Fibroblast of pulmonary artery (primary cell): ENCODE measurements at regions not wholly inside any gene's neighbourhood (a gene's known extent, or its start where the extent isn't known, plus 50 kb on each side); places are given as distances from the start of the nearest gene placed in this dataset.
"Not testable (repeated sequence)": the region's sequence is repeated elsewhere in the genome, so short reads cannot be mapped to it uniquely, and the experiment has no call there.

Source experiments
- DNase-seq: peaks from one replicate; pipeline ENCODE4 v3.0.0-alpha.2; 2010; ENCODE audit warnings: low read depth
- H3K4me3 ChIP-seq: replicated peaks from 2 replicates; pipeline ENCODE4 v1.5.1; 2011; ENCODE audit warnings: low read depth, mild to moderate bottlenecking, control low read depth, low read length, moderate library complexity

DNA sequence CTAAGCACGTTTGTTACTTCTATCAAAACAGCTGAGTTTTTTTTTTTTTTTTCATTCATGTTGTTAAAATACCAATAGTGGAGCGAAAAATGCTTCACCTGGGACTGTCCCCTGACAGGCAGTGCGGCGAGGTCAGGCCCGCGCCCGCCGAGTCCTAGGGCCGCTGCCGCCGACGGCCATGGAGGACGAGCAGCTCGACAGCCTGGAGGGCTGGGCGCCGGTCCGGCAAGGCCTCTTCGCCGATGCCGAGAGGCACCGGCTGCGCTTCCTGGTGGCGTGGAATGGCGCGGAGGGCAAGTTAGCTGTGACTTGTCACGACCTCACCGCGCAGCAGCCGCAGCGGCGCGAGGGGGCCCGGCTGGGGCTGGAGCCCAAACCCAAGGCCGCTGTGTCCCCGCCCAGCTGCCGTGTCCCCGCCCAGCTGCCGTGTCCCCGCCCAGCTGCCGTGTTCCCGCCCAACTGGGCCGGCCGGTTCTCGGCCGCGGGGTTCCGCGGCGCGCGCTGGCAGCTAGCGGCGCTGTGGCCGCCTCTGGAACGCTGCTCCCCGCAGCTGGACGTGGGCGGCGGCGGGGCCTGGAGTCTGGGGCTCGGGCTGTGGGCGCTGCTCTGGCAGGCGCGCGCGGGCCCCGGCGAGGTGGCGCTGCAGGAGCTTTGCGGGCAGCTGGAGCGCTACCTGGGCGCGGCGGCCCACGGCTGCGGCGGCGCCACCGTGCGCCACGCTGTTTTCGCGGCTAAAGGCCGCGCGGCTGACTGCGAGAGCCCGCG lies 56.7 kb upstream of the GOLGA8R start:
- H3K4me3 ChIP-seq, DNase-seq: not testable (repeated sequence)

DNA sequence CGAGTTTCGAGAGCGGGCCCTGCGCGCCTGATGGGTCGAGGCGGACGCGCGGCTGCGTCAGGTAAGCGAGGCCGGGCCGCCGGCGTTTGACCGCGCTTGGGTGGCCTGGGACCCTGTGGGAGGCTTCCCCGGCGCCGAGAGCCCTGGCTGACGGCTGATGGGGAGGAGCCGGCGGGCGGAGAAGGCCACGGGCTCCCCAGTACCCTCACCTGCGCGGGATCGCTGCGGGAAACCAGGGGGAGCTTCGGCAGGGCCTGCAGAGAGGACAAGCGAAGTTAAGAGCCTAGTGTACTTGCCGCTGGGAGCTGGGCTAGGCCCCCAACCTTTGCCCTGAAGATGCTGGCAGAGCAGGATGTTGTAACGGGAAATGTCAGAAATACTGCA lies 57.3 kb upstream of the GOLGA8R start:
- DNase-seq, H3K4me3 ChIP-seq: not testable (repeated sequence)

DNA sequence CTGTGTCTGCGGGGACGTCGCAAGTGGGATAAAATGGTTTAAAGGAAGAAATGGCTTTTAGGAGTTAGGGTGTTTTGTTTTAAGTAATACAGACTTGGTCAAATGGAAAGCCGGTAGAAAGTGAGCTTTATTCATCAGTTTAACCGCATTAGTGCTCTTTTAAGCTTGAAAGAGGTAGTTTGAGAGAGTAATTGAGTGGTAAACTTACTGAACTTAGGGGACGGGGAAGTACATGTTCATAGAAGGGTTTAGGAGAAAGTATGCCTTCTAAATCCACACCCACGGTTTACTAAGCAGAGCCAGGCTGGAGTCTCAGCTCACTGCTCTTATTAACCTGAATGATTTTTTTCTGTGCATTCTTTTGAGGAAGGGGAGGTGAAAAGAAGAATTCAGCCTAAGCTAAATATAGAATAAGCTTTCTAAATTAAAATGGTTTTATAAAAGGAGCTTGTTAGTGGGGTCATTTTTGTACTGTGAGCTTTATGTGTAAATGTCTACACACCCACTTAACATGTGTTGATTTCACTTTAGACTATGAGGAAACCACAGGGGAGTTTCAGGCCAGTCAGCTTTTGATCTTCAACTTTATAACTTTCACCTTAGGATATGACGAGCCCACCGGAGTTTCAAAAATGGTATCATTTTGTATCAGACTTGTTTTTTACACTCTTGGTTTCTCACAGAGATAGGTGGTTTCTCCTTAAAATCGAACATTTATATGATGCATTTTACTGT lies 57.9 kb upstream of the GOLGA8R start:
- not testable (repeated sequence) for H3K4me3 ChIP-seq, DNase-seq

DNA sequence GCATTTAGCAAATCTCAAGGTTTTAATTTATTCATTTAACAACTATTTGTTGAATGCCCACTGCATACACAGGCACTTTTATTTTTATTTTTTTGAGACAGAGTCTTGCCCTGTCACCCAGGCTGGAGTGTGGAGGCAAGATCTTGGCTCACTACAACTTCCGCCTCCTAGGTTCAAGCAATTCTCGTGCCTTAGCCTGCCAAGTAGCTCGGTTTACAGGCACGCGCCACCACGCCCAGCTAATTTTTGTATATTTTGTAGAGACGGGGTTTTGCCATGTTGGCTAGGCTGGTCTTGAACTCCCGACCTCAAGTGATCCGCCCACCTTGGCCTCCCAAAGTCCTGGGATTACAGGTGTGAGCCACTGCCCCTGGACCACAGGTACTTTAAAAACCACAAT lies 67.0 kb upstream of the GOLGA8Q start:
- DNase-seq, result peak; percentile 26
- not testable (repeated sequence) for H3K4me3 ChIP-seq

DNA sequence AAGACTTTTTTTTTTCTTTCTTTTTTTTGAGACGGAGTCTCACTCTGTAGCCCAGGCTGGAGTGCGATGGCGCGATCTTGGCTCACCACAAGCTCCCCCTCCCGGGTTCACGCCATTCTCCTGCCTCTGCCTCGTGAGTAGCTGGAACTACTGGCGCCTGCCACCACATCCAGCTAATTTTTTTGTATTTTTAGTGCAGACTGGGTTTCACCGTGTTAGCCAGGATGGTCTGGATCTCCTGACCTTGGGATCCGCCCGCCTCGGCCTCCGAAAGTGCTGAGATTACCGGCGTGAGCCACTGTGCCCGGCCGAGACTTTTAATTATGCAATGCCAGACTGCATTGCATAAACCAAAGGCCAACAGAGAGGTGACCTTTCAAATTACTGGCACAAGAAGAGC lies 62.6 kb upstream of the GOLGA8Q start:
- not testable (repeated sequence) for H3K4me3 ChIP-seq

DNA sequence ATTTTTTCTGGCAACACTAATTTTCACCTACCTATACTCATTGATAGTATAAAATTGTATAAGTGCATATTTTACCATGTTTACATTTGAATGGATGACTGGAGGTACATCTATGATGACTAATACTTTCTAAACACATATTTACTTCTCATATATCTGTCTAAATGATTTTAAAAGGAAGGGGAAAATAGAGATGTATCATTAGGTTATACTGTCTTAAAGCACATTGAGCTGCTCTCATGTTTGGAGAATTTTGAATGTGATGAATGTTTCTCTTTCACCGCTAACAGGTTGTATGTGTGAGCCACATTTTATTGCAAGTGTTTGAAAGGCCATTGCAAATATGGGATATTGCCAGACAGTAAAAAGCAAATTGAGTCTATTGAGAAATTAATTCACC lies 61.5 kb upstream of the GOLGA8Q start:
- DNase-seq, H3K4me3 ChIP-seq: not testable (repeated sequence)

More for the DNA sequence above, 62.6 kb upstream of the GOLGA8Q start:
- not testable (repeated sequence) for DNase-seq

DNA sequence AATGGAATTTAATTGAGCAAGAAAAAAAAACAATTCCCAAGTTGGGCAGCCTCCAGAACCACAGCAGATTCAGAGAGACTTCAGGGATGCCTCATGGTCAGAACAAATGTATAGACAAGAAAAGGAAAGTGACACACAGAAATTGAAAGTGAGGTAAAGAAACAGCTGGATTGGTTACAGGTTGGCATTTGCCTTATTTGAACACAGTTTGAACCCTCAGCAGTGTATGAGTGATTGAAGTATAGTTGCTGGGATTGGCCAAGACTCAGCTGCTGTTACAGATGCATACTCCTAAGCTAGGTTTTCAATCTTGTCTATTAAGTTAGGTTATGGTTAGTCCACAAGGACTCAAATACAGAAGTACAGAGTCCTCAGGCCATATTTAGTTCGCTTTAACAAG lies 57.9 kb upstream of the GOLGA8Q start:
- not testable (repeated sequence) for DNase-seq, H3K4me3 ChIP-seq

DNA sequence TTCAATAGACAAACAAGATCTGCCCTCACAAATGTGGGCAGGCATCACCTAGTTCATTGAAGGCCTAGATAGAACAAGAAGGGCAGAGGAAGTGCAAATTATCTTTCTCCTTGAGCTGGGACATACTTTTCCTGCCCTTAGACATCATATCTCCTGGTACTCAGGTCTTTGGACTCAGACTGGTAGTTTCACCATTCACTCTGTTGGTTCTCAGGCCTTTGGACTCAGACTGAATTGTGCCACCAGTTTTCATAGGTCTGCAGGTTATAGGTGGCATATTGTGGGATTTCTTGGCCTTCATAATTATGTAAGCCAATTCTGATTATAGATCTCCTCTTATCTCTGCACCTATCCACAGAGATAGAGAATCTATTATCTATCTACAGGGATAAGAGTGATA lies 54.6 kb upstream of the GOLGA8Q start:
- not testable (repeated sequence) for DNase-seq, H3K4me3 ChIP-seq

DNA sequence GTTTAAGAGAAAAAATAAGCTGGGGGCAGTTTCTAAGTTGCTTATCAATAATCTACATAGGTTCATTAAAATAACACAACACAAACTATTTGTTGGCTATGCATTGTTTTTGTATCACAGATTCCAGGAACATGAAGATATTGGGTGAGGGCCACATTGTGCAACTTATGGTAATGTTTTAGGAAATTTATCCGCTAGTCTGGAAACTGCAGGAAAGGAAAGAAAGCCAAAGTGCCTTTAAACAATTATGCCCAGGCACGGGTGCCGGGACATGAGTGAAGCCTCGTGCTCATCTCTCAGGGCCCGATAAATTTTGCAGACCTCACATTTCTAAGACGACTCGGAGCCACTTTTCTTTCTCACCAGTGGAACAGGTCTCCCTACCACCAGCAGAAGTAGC lies 52.6 kb upstream of the GOLGA8Q start:
- not testable (repeated sequence) for H3K4me3 ChIP-seq, DNase-seq

DNA sequence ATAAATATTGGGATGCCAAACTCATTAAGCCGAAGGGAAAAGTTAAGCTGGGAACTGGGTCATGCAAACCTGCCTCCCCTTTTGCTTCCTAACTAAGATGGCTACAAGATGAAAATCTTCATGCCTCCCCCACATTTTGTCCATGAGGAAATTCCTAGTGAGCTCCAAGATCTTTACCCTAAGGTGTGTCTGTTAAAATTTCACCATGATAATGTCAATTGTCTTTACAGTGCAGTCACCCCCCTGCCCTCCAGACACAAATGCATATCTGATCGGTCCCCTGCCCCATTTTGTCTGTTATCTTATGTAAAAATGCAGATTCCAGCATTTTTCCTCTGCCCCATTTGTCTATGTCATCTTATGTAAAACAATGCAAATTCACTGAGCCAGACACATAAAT lies 51.3 kb upstream of the GOLGA8Q start:
- DNase-seq, H3K4me3 ChIP-seq: not testable (repeated sequence)
